Astrocyte of the cerebellum (primary cell): ENCODE measurements at regions not wholly inside any gene's neighbourhood (a gene's known extent, or its start where the extent isn't known, plus 50 kb on each side); places are given as distances from the start of the nearest gene placed in this dataset.

Source experiments
- DNase-seq: peaks from one replicate; pipeline ENCODE4 v3.0.0-alpha.2; 2011; ENCODE audit warnings: low read depth
- H3K4me3 ChIP-seq: 2 replicates; pipeline ENCODE4 v1.5.1; 2011; ENCODE audit warnings: mild to moderate bottlenecking, low read depth, low read length, moderate library complexity
- in situ Hi-C: cut with HindIII; loops from 2 replicates; pipeline ENCODE4 v1.10.0; 2017; ENCODE audit warnings: low sequenced_read_pairs
- TF ChIP-seq, protein P1 (sequence below): IDR thresholded peaks from 2 replicates; pipeline ENCODE4 v1.5.1; 2012; ENCODE audit warnings: low read length, low read depth, moderate library complexity, mild to moderate bottlenecking; ENCODE audit errors: missing control alignments

- H3K4me3 ChIP-seq, result no peak overlapping the region
- TF ChIP-seq, protein P1, sequence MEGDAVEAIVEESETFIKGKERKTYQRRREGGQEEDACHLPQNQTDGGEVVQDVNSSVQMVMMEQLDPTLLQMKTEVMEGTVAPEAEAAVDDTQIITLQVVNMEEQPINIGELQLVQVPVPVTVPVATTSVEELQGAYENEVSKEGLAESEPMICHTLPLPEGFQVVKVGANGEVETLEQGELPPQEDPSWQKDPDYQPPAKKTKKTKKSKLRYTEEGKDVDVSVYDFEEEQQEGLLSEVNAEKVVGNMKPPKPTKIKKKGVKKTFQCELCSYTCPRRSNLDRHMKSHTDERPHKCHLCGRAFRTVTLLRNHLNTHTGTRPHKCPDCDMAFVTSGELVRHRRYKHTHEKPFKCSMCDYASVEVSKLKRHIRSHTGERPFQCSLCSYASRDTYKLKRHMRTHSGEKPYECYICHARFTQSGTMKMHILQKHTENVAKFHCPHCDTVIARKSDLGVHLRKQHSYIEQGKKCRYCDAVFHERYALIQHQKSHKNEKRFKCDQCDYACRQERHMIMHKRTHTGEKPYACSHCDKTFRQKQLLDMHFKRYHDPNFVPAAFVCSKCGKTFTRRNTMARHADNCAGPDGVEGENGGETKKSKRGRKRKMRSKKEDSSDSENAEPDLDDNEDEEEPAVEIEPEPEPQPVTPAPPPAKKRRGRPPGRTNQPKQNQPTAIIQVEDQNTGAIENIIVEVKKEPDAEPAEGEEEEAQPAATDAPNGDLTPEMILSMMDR, result no peak
- no peak for DNase-seq
- in situ Hi-C loops, result no loop called here
These were observed 85.5 kb upstream of the ZNF469 start for GRCh38 chr16:88297178-88297720.

- no peak overlapping the region for H3K4me3 ChIP-seq
- DNase-seq, result no peak
- TF ChIP-seq, protein P1, result no peak
- in situ Hi-C loops, result no loop called here
These were observed 84.5 kb upstream of the ZNF469 start for GRCh38 chr16:88298181-88298832.

DNA sequence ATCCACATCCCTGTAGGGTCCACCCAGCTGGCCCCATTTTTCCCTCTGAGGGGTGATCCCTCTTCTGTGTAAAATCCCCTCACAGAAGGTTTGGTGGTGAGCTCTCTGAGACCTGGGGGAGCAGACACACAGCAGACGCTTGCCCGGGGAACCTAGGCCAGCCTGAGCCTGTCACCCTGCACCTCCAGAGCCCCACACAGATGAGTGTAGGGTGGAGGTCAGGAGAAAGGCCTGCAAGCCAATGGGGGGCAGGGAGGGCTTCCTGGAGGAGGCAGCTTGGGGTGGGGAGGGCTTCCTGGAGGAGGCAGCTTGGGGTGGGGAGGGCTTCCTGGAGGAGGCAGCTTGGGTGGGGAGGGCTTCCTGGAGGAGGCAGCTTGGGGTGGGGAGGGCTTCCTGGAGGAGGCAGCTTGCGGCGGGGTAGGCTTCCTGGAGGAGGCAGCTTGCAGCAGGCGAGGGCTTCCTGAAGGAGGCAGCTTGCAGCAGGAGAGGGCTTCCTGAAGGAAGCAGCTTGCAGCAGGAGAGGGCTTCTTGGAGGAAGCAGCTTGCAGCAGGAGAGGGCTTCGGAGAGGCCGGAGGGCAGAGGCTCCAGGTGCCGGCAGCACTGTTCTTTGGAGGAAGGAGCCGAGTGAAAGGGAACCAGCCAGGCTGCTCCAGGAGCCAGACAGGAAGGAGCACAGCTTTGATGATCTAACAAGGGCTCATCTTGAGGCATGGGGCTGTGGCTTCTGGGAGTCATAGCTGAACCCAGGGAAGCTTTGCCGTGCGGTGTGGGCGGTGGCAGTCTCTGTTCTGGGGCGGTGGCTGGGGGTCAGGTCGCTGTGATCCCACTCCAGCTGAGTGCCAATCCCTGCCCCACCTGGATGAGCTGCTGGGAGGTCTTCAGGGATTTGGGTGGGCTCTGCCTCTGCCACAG, 83.7 kb upstream of the ZNF469 start:
- DNase-seq, result no peak
- TF ChIP-seq, protein P1, result no peak

DNA sequence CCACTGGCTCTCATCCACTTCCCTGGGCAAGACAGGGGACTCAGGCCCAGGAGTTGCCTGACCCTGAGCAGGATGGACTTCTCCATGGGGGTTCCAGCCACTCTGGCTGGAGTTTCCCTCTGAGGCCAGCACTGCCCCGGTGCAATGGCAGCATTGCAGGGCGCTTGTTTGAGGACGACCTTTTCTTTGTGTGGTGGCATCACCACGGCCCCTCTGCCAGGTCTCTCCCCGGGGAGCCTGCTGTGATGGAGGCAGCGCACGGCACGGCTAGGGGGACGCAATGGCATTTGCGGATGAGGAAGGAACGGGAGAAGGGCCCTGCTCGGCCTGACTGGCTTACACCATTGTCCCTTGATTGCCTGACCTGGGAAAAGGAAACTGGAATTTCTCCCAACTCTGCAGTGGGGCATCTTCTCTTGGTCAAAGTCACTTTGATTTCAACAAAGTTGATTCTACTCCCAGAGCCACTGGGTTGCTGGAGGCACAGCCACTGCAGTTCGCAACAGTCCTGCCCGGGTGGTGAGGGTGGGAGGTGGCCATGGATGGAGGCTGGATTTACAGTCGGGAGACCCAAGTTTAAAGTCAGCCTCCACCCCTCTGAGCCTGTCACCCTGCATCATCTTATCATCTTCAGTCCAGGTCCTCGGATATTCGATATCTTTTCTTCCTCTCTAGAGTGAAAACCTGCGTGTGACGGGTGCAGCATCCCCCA, 82.9 kb upstream of the ZNF469 start:
- no peak for DNase-seq
- no peak overlapping the region for H3K4me3 ChIP-seq
- TF ChIP-seq, protein P1, result no peak
- in situ Hi-C loops, result no loop called here

More for the DNA sequence above, 83.7 kb upstream of the ZNF469 start:
- in situ Hi-C loops, result no loop called here
- H3K4me3 ChIP-seq, result no peak overlapping the region

DNA sequence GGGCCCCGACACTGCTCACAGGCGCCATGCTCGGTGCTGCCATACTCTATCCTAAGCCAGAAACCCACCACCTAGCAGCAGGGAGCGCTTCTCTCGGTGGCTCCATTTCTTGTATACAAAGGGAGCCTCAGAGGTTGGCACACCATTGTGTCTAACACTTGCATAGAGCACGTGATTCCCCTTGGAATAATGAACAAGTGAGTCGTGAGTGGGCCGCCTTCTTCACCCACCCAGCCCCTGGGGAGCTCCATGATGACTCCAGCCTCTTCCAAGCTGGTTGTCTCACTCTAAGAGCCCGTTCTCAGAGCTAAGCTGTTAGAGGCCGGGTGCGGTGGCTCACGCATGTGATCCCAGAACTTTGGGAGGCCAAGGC, 82.3 kb upstream of the ZNF469 start:
- TF ChIP-seq, protein P1, result no peak
- no peak for DNase-seq

DNA sequence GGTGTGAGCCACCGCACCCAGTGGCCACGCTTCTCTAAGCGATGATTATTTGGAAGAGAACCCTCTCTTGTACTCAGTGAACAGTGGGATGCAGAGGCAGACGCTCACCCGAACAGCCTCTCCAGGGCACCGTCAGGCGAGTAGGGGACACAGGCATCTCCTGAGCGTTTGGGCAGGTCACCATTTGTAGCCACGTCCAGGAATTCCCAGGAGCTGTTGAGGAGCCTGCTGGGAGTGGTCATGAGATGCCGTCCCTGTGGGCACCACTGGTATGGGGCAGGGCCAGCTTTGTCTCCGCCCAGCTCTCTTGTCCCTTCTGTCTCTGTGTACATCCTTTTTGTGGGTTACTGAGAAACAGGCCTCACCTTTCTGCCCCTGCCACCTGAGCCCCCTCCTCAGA, 81.3 kb upstream of the ZNF469 start:
- TF ChIP-seq, protein P1, result no peak
- H3K4me3 ChIP-seq, result no peak overlapping the region
- in situ Hi-C loops, result no loop called here
- DNase-seq, result no peak

More for the DNA sequence above, 82.3 kb upstream of the ZNF469 start:
- no peak overlapping the region for H3K4me3 ChIP-seq
- in situ Hi-C loops, result no loop called here
